Uterus (tissue), 2 donors: ENCODE measurements at regions not wholly inside any gene's neighbourhood (a gene's known extent, or its start where the extent isn't known, plus 50 kb on each side); places are given as distances from the start of the nearest gene placed in this dataset.

Experiments used
- POLR2A ChIP-seq, 2 donors: fragments of 450-650 bp; IDR thresholded peaks; one replicate each; pipeline ENCODE4 v1.6.1; 2016; ENCODE audit warnings: antibody characterized with exemption in 2 of 2, mild to moderate bottlenecking in 1 of 2, moderate library complexity in 1 of 2
- TF ChIP-seq, protein P1 (sequence below), 4 experiments: fragments of 200-600 bp in 2 of 4; fragments of 450-650 bp in 2 of 4; sonication (generic) in 2 of 4; IDR thresholded peaks; one replicate each; pipeline ENCODE4 v1.5.1; 2016 to 2019; ENCODE audit warnings: antibody characterized with exemption in 4 of 4, mild to moderate bottlenecking in 2 of 4, moderate library complexity in 1 of 4

DNA sequence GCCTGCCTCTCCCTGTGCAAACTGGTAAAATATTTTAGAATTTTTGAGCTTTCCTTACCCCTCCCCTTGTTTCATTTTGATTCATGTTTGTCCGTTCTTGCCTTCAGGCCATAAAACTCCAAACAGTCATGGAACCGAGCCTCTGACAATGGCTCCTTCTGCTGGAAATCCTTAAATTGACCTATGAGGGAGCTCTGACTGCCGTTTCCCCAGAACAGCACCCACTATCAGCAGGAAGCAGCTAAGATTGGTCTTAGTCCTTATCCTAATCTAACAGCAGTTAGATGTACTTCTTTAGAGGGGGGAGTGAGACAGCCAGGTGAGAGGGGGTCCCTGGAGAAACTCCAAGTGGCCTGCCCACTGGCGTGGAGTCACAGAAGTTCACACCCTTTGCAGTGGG lies 106.7 kb downstream of the FAM174A start:
- TF ChIP-seq, protein P1, sequence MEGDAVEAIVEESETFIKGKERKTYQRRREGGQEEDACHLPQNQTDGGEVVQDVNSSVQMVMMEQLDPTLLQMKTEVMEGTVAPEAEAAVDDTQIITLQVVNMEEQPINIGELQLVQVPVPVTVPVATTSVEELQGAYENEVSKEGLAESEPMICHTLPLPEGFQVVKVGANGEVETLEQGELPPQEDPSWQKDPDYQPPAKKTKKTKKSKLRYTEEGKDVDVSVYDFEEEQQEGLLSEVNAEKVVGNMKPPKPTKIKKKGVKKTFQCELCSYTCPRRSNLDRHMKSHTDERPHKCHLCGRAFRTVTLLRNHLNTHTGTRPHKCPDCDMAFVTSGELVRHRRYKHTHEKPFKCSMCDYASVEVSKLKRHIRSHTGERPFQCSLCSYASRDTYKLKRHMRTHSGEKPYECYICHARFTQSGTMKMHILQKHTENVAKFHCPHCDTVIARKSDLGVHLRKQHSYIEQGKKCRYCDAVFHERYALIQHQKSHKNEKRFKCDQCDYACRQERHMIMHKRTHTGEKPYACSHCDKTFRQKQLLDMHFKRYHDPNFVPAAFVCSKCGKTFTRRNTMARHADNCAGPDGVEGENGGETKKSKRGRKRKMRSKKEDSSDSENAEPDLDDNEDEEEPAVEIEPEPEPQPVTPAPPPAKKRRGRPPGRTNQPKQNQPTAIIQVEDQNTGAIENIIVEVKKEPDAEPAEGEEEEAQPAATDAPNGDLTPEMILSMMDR (IDR thresholded peaks at IDR 0.05), result no peak
- no peak for TF ChIP-seq POLR2A (IDR thresholded peaks at IDR 0.05)
